Neural cell (in vitro differentiated cells): ENCODE measurements at regions not wholly inside any gene's neighbourhood (a gene's known extent, or its start where the extent isn't known, plus 50 kb on each side); places are given as distances from the start of the nearest gene placed in this dataset.

Experiments
- H2AFZ ChIP-seq: fragments of 200-600, 300-800 bp; sonication (generic), shearing (Covaris generic); 2 replicates; pipeline ENCODE4 v1.6.0; 2014; ENCODE audit warnings: low read depth, mild to moderate bottlenecking, antibody characterized with exemption, low read length, moderate library complexity
- H3F3A ChIP-seq: fragments of 200-600 bp; shearing (Covaris generic); 2 replicates; pipeline ENCODE4 v1.6.1; 2016; ENCODE audit warnings: mild to moderate bottlenecking, moderate library complexity, mixed read lengths, antibody characterized with exemption, low read length; ENCODE audit not compliant: insufficient read depth, poor library complexity, severe bottlenecking
- H3K27ac ChIP-seq: fragments of 200-600, 300-800 bp; sonication (generic), shearing (Covaris generic); 2 replicates; pipeline ENCODE4 v1.5.1; 2014; ENCODE audit warnings: mild to moderate bottlenecking, low read length, moderate library complexity
- H3K27me3 ChIP-seq: fragments of 300-800, 200-600 bp; sonication (generic), shearing (Covaris generic); 2 replicates; pipeline ENCODE4 v1.6.0; 2014; ENCODE audit warnings: mild to moderate bottlenecking, low read depth, low read length, moderate library complexity; ENCODE audit not compliant: insufficient read depth
- H3K36me3 ChIP-seq: fragments of 300-800, 200-600 bp; sonication (generic), shearing (Covaris generic); 2 replicates; pipeline ENCODE4 v1.5.1; 2014; ENCODE audit warnings: mild to moderate bottlenecking, antibody characterized with exemption, low read length, moderate library complexity; ENCODE audit not compliant: insufficient read depth
- H3K4me2 ChIP-seq: fragments of 300-800, 200-600 bp; sonication (generic), shearing (Covaris generic); 2 replicates; pipeline ENCODE4 v1.6.0; 2014; ENCODE audit warnings: mild to moderate bottlenecking, low read length
- H3K4me3 ChIP-seq: fragments of 300-800, 200-600 bp; sonication (generic), shearing (Covaris generic); 2 replicates; pipeline ENCODE4 v1.5.1; 2014; ENCODE audit warnings: mild to moderate bottlenecking, low read length, moderate library complexity
- H3K79me2 ChIP-seq: fragments of 200-600 bp; shearing (Covaris generic); replicated peaks from 2 replicates; pipeline ENCODE4 v1.6.0; 2014; ENCODE audit warnings: mild to moderate bottlenecking, low read length, moderate library complexity; ENCODE audit not compliant: insufficient read depth
- H3K9ac ChIP-seq: fragments of 300-800, 200-600 bp; sonication (generic), shearing (Covaris generic); 2 replicates; pipeline ENCODE4 v1.6.1; 2016; ENCODE audit warnings: mild to moderate bottlenecking, low read length, mixed read lengths
- H3K9me2 ChIP-seq: fragments of 200-600 bp; shearing (Covaris generic); 2 replicates; pipeline ENCODE4 v1.6.1; 2016; ENCODE audit warnings: mild to moderate bottlenecking, low read length, mixed read lengths; ENCODE audit not compliant: insufficient read depth
- H3K9me3 ChIP-seq: fragments of 200-600, 300-800 bp; sonication (generic), shearing (Covaris generic); 2 replicates; pipeline ENCODE4 v1.6.1; 2016; ENCODE audit warnings: mild to moderate bottlenecking, mixed run types, low read length, moderate library complexity, mixed read lengths
- H4K20me1 ChIP-seq: fragments of 200-600 bp; shearing (Covaris generic); 2 replicates; pipeline ENCODE4 v1.6.1; 2016; ENCODE audit warnings: mild to moderate bottlenecking, mixed run types; ENCODE audit not compliant: insufficient read depth
- CTCF ChIP-seq: fragments of 450-650 bp; IDR thresholded peaks from 2 replicates; pipeline ENCODE4 v1.5.1; 2014; ENCODE audit warnings: antibody characterized with exemption, mild to moderate bottlenecking, moderate library complexity; ENCODE audit not compliant: poor library complexity, severe bottlenecking
- EP300 ChIP-seq: fragments of 450-650 bp; conservative IDR thresholded peaks from 2 replicates; pipeline ENCODE4 v1.6.1; 2014; ENCODE audit warnings: antibody characterized with exemption, mild to moderate bottlenecking, moderate library complexity; ENCODE audit not compliant: poor library complexity, severe bottlenecking
- EZH2 ChIP-seq: fragments of 200-600, 300-800 bp; shearing (Covaris generic), sonication (generic); IDR thresholded peaks from 2 replicates; pipeline ENCODE4 v1.6.1; 2014; ENCODE audit warnings: antibody characterized with exemption, low read length, borderline replicate concordance, mild to moderate bottlenecking; ENCODE audit not compliant: insufficient read depth, poor library complexity, severe bottlenecking
- MXI1 ChIP-seq: fragments of 450-650 bp; conservative IDR thresholded peaks from 2 replicates; pipeline ENCODE4 v1.6.1; 2014; ENCODE audit warnings: antibody characterized with exemption, mild to moderate bottlenecking; ENCODE audit not compliant: poor library complexity, severe bottlenecking
- POLR2AphosphoS5 ChIP-seq: IDR thresholded peaks from 2 replicates; pipeline ENCODE4 v1.6.1; 2012
- RAD21 ChIP-seq: fragments of 450-650 bp; conservative IDR thresholded peaks from 2 replicates; pipeline ENCODE4 v1.6.1; 2014; ENCODE audit warnings: antibody characterized with exemption, mild to moderate bottlenecking, moderate library complexity
- REST ChIP-seq: IDR thresholded peaks from 2 replicates; pipeline ENCODE4 v1.6.1; 2012; ENCODE audit warnings: borderline replicate concordance
- SMC3 ChIP-seq: fragments of 450-650 bp; conservative IDR thresholded peaks from 2 replicates; pipeline ENCODE4 v1.6.1; 2014; ENCODE audit warnings: antibody characterized with exemption, mild to moderate bottlenecking, moderate library complexity; ENCODE audit not compliant: poor library complexity
- TAF1 ChIP-seq: IDR thresholded peaks from 2 replicates; pipeline ENCODE4 v1.6.1; 2012; ENCODE audit warnings: low read depth

- no peak overlapping the region for H3K4me3 ChIP-seq
- no peak overlapping the region for H3K27ac ChIP-seq
- no peaks in the 10 kb centered on the region for H3K27me3 ChIP-seq
- no peaks in the 10 kb centered on the region for H3K9me3 ChIP-seq
- no peaks in the 10 kb centered on the region for H4K20me1 ChIP-seq
- H3K36me3 ChIP-seq = no peaks in the 10 kb centered on the region
- H3K4me2 ChIP-seq = no peak overlapping the region
- no peaks in the 10 kb centered on the region for H3K79me2 ChIP-seq
- no peaks in the 10 kb centered on the region for H3F3A ChIP-seq
- H3K9ac ChIP-seq = no peak overlapping the region
- no peak for TF ChIP-seq REST
- TF ChIP-seq EZH2 = no peak
- TF ChIP-seq CTCF = no peak
- no peak for TF ChIP-seq EP300
- no peak for TF ChIP-seq TAF1
- no peak for TF ChIP-seq RAD21
- TF ChIP-seq MXI1 = no peak
- no peak for TF ChIP-seq POLR2AphosphoS5
- TF ChIP-seq SMC3 = no peak
- H2AFZ ChIP-seq = no peak overlapping the region
- H3K9me2 ChIP-seq = no peaks in the 10 kb centered on the region
Measured at GRCh38 chr10:36202881-36203280, 560.8 kb upstream of the FZD8 start.

GRCh38 chr10:36200577-36200976 lies 558.5 kb upstream of the FZD8 start:
- Histone ChIP-seq H3K36me3 (no peaks in the 10 kb centered on the region), H3K27ac (no peak overlapping the region), H3K27me3 (no peaks in the 10 kb centered on the region), H3K4me2 (no peak overlapping the region), H3K9me3 (no peaks in the 10 kb centered on the region), H3K79me2 (no peaks in the 10 kb centered on the region), H3K9ac (no peak overlapping the region), H4K20me1 (no peaks in the 10 kb centered on the region), H2AFZ (no peak overlapping the region), H3F3A (no peaks in the 10 kb centered on the region), H3K4me3 (no peak overlapping the region), H3K9me2 (no peaks in the 10 kb centered on the region)
- TF ChIP-seq EZH2 (no peak), SMC3 (no peak), REST (no peak), RAD21 (no peak), TAF1 (no peak), EP300 (no peak), POLR2AphosphoS5 (no peak), CTCF (no peak), MXI1 (no peak)
